ENCODE measurements at regions not wholly inside any gene's neighbourhood (a gene's known extent, or its start where the extent isn't known, plus 50 kb on each side); places are given as distances from the start of the nearest gene placed in this dataset.
"Not testable (repeated sequence)": the region's sequence is repeated elsewhere in the genome, so short reads cannot be mapped to it uniquely, and the experiment has no call there.

DNA sequence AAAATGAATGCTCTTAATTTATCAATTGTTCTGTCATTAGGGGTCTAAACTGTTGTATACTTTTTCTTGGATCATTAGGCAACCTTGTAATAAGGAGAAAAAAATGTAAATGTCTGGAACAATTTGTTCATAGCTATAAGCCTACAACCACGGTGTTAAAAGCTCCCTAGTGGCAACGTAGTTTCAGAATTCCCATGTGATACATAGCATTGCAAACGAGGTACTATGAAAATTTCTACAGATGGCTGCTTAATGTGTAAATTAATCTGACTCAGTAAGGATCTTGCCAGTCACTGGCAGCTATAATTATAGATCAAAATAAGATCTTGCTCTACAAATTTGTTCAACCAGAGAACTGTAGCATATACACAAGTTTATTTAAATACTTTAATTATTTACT, 304.1 kb upstream of the ADGRL4 start:
- DNase-seq (ENCODE audit: low spot score) = no peak

DNA sequence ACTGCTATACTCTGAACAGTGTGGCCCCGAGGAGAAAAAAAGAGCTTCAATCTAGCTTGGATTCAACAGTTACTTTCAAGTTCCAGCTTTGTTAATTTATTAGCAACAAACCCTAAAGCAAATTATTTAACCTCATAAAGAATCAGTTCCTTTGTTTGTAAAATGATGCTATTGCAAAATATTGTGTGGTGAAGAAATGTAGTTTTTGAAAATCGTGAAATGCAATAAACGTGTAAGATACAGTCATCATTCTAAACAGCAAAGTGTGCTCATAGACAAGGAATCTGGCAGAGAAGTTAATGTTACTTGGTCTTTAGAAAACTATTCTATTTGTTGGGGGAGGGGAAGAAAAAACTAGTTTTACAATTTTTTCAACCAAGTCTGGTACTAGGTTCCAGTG, 297.6 kb upstream of the ADGRL4 start:
- no peak for DNase-seq (ENCODE audit: low spot score)

DNA sequence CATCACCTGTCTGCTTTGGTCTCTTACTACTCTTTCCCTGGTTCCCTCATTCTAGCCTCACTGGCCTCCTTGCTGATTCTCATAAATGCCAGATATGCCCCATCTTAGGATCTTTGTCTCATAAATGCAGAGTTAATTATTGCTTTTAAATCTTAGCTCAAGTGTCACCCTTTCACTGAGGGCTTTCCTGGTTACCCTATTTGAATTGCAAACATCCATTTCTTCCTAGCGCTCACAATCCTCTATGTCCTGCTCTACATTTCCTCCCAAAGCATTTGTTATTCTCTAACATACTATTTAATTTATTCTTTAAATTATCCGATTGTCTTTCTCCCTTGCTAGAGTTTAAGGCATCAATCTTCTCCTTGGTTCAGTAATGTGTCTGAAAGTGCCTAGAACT, 296.5 kb upstream of the ADGRL4 start:
- DNase-seq (ENCODE audit: low spot score) = no peak

DNA sequence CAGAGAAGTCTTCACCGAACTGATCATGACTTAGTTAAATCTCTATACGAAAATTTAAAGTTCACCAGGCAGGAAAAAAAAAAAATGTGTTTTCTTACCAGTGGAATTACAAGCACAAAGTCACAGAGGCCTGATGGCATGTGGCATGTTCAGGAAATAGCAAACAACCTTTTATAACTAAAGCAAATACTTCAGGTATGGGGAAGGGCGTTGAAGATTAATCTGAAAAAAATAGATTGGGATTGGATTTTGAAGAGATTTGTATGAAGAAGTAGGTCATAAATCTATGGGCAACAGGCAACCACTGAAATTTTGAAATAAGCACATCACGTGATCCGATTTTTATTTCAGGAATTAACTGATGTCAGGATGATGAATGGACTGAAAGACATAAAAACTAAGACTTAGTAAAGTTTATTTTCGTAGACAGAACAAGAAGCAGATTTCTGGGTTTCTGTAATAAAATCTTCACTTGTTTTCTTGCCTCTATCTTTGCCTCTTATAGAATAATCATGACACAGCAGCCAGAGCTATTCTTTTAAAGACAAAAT, 295.9 kb upstream of the ADGRL4 start:
- DNase-seq (ENCODE audit: low spot score) = no peak

DNA sequence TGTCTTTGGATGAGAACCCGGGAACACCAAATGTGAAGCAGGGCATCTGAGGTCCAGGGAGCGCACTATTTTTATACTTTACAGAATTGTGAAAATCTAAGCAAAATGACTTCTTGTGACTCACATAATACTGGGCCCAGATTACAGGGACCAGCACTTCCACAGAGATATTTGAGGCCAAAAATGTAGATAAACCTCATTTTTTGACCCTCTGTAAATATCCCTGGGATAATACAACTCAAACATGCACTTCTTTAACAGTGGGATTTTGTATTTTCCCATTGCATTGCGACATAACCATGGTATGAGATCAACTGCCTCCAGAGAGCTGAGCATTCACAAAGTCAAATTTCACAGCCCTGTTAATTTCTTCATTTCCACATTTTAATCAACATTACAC, 289.4 kb upstream of the ADGRL4 start:
- DNase-seq (ENCODE audit: low spot score) = no peak

DNA sequence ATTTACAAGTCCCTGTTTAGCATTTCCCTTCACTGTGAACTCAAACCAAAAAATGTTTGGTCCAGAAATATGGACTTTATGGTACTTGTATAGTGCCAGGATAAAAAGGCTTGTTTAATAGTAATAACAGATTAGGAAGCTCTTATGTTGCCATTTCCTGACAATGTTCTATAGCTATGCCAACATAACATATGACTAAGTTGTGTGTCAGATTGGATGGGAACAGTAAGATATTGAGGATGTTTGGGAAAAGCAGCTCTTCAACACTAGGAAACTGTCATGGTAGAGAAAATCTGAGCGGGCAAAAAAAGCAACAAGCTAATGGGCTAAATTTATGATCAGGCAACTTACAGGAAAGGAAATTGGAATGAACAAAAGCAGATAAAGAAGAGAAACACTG, 287.1 kb upstream of the ADGRL4 start:
- no peak for DNase-seq (ENCODE audit: low spot score)

DNA sequence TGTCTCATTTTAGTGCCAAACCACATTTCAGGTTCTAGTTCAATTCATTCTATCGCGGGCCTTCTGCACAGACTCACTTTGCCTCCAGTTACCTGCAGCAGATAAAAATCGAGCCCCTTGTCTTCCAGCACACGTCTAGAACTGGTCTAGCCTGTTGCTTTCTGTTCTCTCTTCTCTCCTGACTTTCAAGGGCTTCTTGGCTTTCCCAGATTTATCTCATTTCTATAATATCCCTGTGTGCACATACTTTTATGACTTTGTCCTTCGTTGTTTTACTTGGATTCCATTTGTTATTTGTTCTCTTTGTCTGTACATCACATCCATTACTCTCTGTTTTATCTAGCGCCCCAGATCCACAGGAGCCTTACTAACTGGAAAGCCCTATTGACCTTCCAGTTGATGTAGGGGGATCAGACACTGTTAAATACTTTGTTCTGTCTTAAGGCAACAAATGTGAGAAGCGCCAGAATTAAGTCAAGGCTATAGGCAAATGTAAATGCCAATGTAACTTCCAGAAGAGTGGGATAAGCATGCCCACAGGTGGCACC, 284.5 kb upstream of the ADGRL4 start:
- DNase-seq (ENCODE audit: low spot score) = no peak

DNA sequence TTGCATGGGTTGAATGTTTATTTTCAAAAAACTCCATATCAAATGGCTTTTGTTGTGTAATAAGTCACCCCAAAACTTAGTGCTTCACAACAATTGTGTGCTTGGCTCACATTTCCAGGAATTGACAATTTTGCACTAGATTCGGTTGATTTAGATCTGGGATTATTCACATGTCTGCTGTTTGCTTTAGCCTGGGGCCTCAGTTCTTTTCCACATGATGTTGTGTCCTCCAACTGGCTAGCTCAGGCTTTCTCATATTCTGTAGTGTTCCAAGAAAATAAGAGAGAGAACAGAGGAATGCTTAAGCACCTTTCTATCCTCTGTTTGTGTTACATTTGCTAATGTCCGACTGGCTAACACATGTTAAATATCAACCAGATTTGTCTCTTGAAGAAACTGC, 281.5 kb upstream of the ADGRL4 start:
- no peak for DNase-seq (ENCODE audit: low spot score)

DNA sequence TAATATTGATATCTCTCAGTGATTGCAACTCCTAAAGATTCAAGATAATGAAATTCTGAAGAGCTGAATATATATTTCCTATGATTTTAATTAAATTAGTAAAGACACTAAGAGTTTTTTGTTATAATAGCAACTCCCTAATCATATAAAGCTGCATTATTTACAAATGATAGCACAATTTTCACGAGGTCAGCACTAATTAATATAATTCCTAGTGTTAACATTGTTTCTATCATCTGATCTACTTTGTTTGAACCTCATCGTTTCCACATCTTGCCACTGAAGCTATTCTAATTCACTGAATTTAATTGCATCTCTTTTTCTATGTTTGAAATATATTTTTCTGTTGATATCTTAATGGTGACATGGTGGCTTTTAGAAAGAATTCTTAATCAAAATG, 279.1 kb upstream of the ADGRL4 start:
- DNase-seq (ENCODE audit: low spot score) = no peak

DNA sequence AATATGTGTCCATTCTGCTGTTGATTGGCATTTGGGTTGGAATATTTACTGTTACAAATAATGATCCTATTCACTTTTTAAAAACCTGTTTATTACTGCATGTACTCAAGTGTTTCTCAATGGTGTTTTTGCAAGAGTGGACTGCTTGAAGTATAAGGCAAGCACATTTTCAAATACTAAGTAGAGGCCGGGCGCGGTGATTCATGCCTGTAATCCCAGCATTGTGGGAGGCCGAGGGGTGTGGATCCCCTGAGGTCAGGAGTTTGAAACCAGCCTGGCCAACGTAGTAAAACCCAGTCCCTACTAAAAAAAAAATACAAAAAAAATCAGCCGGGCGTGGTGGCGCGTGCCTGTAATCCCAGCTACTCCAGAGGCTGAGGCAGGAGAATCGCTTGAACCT, 276.9 kb upstream of the ADGRL4 start:
- DNase-seq (ENCODE audit: low spot score) = no peak

DNA sequence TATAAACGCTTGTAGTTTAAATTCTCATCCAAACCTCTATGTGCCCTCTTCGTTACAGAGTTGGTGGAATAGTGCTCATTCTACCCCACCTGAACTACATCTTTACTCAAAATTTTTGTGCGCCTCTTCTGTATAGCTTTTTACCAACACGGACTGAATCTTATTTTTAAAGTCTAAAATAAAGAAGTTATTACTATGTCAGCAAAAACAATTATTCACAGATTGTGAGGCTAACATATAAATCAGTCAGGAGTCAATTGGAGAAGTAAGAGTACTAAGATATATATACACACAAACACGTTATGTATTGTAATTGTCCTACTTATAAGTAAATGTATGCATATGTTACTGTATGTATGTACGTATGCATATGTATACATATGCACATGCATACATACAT, 274.9 kb upstream of the ADGRL4 start:
- DNase-seq (ENCODE audit: low spot score) = no peak

DNA sequence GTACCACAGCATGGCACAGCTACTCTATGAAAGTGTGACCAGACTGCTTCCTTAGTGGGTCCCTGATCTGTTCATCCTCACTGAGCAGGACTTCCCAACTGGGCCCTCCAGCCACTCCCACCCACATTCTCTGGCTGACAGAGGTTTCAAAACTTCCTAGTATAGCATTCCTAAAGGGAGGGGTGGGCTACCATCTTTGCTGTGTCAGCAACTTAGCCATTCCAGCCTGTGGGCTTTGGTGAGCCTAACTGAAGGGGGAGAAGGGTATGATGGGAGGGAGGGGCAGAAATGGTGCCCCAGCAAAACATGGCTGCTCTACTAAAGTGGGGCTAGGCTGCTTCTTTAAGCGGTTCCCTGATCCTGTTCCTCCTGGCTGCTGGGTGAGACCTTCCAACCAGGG, 265.2 kb upstream of the ADGRL4 start:
- DNase-seq (ENCODE audit: low spot score) = no peak

DNA sequence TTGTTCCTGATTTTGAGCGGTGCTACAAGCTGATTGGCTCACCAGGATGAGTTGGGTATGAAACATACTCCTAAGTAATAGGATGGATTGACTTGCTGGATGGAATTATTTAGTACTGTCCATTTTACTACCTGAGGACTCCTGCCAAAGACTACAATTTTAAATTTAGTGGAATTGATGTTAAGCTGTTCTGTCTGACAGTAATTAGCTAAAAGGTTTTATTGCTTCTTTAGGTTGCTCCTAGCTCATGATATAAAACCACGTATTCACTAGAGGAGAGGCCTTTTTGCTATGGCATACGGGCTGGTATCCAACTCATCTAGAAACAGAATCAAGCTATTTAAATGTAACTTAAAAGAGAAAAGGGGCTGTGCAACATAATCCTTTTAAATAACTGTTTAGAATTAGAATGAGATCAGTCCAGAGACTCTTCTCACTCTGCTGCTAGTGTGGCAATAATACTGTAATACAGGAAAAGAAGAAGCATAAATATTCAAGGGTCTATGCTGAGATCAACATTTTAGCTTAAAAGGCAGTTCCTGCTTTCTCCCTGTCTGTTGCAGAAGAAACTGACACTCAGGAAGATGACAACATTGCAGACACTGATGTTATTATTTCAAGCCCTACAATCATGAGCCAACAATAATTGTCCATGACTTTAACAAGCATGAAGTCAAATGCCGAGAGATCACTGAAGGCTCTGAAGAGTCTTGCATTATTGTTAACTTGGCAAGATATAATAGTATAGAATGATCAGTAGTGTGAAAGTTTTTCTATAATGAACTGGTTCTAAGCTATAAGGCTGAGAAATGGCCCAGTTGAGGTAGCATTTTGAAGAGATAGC, 258.7 kb upstream of the ADGRL4 start:
- DNase-seq (ENCODE audit: low spot score) = no peak

DNA sequence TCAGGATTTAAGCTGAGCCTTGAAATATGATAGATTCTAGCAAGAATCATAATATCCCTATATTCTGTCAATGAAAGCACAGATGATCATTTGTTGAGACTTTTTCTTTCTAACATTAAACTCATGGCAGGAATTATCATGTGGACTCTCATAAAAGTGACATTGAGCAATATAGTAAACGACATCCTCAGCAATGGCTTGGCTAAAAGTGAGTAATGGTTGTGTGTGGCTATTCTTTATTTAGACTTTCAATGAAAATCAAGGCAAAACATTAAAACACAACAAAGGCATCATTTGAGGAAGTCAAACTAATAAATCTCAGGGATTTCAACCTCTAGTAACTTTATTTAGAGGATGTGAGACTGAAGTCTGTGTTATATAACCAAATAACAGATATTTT, 257.8 kb upstream of the ADGRL4 start:
- DNase-seq (ENCODE audit: low spot score) = no peak

DNA sequence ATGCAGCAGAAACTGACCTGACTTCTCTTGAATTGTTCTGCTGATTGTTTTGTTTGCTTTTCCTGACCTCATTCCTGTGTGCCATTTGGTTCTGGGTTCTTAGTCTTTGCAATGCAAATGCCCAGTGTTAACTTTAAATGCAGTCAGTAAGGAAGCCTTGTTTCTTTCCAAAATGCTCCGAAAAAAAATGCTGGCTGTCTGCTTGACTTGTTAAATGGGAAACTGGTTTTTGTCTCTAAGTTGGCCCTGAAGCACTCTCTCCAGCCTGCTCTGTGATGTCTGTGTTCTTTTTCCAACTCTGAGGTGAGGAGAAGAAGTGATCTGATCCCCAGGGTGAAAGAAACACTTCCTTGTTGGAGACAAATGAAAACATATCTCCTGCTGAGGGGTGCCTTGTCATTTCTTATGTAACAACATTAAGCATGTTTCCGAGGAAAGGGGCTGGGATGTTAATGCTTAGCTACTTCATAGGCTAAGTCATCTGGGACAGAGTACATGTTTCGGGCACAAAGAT, 256.3 kb upstream of the ADGRL4 start:
- DNase-seq (ENCODE audit: low spot score) = no peak

DNA sequence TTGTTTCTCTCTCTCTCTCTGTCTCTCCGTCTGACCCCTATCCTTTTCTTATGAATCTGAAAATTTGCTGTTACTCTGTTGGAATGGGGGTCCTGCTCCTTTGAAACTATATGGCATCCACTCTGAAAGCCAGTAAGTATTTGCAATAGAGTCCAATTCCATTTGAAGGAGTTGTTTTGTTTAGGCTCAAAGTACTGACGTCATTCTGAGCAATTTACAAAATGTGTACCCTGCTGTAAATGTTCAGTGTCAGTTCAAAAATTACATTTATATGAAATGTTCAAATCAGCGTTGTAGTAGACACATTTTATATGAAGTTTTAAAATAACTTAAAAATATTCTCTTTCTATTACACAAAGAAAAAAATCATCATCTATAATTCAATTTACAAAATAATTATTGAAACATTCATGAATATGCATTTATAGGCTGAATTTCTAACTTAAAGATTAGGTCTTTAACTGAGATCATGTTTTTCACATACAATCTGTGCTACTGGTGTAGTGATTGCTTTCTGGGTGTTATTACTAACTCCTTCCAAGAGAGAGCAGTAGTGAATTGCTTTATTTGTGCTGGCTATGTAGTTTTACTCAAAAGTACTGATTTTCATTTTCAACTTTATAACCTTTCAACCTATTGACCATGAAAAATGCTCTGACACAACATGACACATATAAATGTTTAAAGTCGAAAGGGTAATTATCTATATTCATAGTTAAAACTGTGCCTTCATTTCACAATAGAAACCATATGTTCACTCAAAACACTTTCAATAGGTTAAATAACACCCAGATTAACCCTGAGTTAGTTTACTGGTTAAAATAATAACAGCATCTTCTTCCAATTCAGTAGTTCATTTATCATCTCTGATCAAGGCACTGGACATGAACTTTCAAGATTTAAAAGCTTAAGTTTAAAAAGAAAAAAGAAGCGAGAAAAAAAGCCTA, 253.1 kb upstream of the ADGRL4 start:
- peak; percentile 3 for DNase-seq (ENCODE audit: low spot score)

DNA sequence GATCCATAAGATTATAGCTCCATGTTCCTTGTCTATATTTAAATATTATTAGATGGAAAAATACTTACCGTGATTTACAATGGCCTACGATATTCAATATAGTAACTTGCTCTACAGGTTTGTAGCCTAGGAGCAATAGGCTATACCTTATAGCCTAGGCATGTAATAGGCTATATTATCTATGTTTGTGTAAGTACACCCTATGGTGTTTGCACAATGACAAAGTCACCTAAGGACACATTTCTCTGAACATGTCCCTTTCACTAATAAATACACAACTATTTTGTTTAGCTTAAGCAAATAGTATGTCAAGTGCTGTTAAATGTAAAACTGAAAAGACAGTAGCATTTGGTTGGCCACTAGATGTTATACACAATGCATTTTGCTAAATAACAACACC, 248.9 kb upstream of the ADGRL4 start:
- no peak for DNase-seq (ENCODE audit: low spot score)

DNA sequence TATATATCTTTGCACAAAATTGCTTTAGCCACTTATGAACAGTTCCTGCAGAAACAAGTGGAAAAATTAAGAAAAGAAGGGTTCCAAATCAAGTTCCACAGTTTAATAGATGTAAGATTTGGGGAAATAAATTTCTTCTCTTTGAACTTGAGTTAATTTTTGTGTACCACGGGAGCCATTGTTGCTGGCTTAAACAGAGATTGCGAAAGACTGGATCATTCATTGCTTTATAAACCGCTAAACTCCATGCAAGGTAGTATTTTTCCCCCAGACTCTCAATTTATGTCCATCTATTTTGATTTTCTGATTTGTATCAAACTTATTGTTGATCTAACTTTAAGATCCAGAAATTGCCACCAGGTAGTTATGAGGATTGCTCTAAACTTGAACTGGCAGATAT, 246.1 kb upstream of the ADGRL4 start:
- no peak for DNase-seq (ENCODE audit: low spot score)

DNA sequence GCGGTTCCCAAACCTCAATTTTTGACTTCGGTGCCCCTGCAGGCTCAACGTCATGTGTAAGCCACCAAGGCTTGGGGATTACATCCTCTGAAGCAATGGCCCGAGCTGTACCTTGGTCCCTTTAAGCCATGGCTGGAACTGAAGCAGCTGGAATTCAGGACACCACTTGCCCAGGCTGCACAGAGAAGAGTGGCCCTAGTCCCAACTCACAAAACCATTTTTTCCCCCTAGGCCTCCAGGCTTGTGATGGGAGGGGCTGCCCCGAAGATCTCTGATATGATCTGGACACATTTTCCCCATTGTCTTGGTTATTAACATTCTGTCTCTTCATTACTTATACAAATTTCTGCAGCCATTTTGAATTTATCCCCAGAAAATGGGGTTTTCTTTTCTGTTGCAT, 233.3 kb upstream of the ADGRL4 start:
- no peak for DNase-seq (ENCODE audit: low spot score)

DNA sequence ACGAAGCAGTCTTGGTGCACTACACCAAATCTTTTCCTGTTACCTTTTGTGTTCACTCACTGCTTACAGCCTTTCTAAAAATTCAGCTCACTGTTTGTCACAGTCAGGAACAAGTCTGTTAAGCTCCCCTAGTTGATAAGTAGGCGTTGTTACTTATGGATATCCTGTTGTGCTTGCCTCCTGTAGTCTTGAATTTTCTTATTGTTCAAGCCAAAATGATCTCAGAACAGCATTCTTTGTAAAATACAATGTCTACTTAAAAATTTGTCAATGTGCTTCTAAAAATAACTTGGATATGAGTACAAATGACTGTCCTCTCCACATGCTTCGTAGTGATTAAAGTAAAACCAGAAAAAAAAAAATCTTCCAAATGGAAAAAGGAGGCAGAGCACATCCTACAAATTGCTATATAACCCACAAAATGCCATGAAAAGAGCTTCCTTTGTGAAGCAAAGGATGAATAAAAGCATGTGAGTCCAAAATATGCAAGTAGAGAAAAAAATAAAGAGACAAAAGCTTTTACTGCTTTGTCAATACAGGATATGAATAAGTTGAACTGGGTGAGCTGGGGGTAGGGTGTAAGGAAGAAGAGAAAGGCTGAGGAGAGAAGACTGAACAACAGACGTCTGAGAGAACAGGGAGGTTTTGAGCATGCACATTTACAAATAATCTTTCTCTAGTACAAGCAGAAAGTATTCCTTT, 228.9 kb upstream of the ADGRL4 start:
- DNase-seq (ENCODE audit: low spot score) = no peak

DNA sequence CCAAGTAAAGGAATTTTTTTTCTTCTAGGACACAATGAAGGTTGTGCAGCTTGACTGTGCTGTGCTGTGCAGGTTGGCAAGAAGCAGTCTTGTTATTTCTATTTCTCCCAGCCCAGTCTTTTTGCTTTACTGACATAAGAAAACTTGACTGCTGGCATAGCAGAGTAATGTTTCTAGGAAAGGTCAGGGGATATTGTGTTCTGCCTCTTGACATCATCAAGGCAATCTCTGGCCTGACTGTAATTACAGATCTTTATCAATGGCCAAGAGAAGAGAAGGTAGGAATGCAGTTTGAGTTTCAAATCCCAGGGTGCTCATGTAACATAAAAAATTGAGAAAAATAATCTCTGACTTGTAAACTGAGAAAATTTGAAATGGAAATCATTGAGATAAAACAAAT, 226.3 kb upstream of the ADGRL4 start:
- no peak for DNase-seq (ENCODE audit: low spot score)

DNA sequence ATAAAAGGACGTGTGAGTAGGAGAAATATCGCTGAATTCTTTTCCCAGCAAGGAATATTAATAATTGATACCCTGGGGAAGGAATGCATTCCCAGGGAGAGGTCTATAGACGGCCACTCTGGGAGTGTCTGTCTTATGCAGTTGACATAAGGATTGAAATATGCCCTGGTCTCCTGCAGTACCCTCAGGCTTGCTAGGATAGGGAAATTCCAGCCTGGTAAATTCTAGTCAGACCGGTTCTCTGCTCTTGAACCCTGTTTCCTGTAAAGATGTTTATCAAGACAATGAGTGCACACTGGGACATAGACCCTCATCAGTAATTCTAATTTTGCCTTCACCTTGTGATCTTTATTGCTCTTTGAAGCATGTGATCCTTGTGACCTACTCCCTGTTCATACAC, 224.2 kb upstream of the ADGRL4 start:
- not testable (repeated sequence) for DNase-seq (ENCODE audit: low spot score)
